ENCODE measurements at regions not wholly inside any gene's neighbourhood (a gene's known extent, or its start where the extent isn't known, plus 50 kb on each side); places are given as distances from the start of the nearest gene placed in this dataset.

GRCh38 chr3:104673981-104674380 lies 692.7 kb upstream of the ALCAM start:
- TF ChIP-seq CTCF (IDR thresholded peaks at IDR 0.05; ENCODE audit: low read length) (no peak), EZH2 (optimal IDR thresholded peaks at IDR 0.05; ENCODE audit: low read depth, low read length) (no peak), EZH2phosphoT487 (IDR thresholded peaks at IDR 0.05; ENCODE audit: low read length) (no peak)
- Histone ChIP-seq H3K9me3 (replicated peaks; ENCODE audit: insufficient read depth, low read length) (no peaks in the 10 kb centered on the region), H3K36me3 (replicated peaks; ENCODE audit: insufficient read depth, low read length) (no peaks in the 10 kb centered on the region), H3K27ac (ENCODE audit: low read length) (no peak overlapping the region), H3K4me3 (ENCODE audit: low read length) (no peak overlapping the region), H3K4me2 (ENCODE audit: low read depth, low read length) (no peak overlapping the region), H3K9ac (ENCODE audit: low read length) (no peak overlapping the region), H2AFZ (ENCODE audit: low read length) (no peak overlapping the region), H3K79me2 (ENCODE audit: low read length) (no peaks in the 10 kb centered on the region), H3K9me2 (replicated peaks; ENCODE audit: insufficient read depth, low read length) (no peaks in the 10 kb centered on the region), H4K20me1 (ENCODE audit: insufficient read depth, low read length) (no peaks in the 10 kb centered on the region), H3K4me1 (ENCODE audit: low read length) (no peaks in the 10 kb centered on the region), H3K27me3 (replicated peaks; ENCODE audit: insufficient read depth, low read length) (no peaks in the 10 kb centered on the region), H3F3A (ENCODE audit: insufficient read depth, low read length) (no peaks in the 10 kb centered on the region)
- no peak for DNase-seq

- Histone ChIP-seq H3K4me3 (ENCODE audit: low read length) (no peak overlapping the region), H3K9me2 (replicated peaks; ENCODE audit: insufficient read depth, low read length) (no peaks in the 10 kb centered on the region), H3K27ac (ENCODE audit: low read length) (no peak overlapping the region), H3K79me2 (ENCODE audit: low read length) (no peaks in the 10 kb centered on the region), H4K20me1 (ENCODE audit: insufficient read depth, low read length) (no peaks in the 10 kb centered on the region), H3K27me3 (replicated peaks; ENCODE audit: insufficient read depth, low read length) (no peaks in the 10 kb centered on the region), H3F3A (ENCODE audit: insufficient read depth, low read length) (no peaks in the 10 kb centered on the region), H3K36me3 (replicated peaks; ENCODE audit: insufficient read depth, low read length) (no peaks in the 10 kb centered on the region), H3K9me3 (replicated peaks; ENCODE audit: insufficient read depth, low read length) (no peaks in the 10 kb centered on the region), H2AFZ (ENCODE audit: low read length) (no peak overlapping the region), H3K4me1 (ENCODE audit: low read length) (no peaks in the 10 kb centered on the region), H3K9ac (ENCODE audit: low read length) (no peak overlapping the region), H3K4me2 (ENCODE audit: low read depth, low read length) (no peak overlapping the region)
- DNase-seq = no peak
- TF ChIP-seq EZH2phosphoT487 (IDR thresholded peaks at IDR 0.05; ENCODE audit: low read length) = no peak
- TF ChIP-seq EZH2 (optimal IDR thresholded peaks at IDR 0.05; ENCODE audit: low read depth, low read length) = no peak
- no peak for TF ChIP-seq CTCF (IDR thresholded peaks at IDR 0.05; ENCODE audit: low read length)
Measured at GRCh38 chr3:104676241-104676640, 690.5 kb upstream of the ALCAM start.

- H3K9ac ChIP-seq (ENCODE audit: low read length) = no peak overlapping the region
- no peaks in the 10 kb centered on the region for H3K79me2 ChIP-seq (ENCODE audit: low read length)
- no peak for DNase-seq
- H3K4me1 ChIP-seq (ENCODE audit: low read length) = no peaks in the 10 kb centered on the region
- H3K27me3 ChIP-seq (replicated peaks; ENCODE audit: insufficient read depth, low read length) = no peaks in the 10 kb centered on the region
- H3K4me2 ChIP-seq (ENCODE audit: low read depth, low read length) = no peak overlapping the region
- H3K9me3 ChIP-seq (replicated peaks; ENCODE audit: insufficient read depth, low read length) = no peaks in the 10 kb centered on the region
- no peaks in the 10 kb centered on the region for H3K36me3 ChIP-seq (replicated peaks; ENCODE audit: insufficient read depth, low read length)
- no peak overlapping the region for H2AFZ ChIP-seq (ENCODE audit: low read length)
- TF ChIP-seq EZH2phosphoT487 (IDR thresholded peaks at IDR 0.05; ENCODE audit: low read length) (no peak), EZH2 (optimal IDR thresholded peaks at IDR 0.05; ENCODE audit: low read depth, low read length) (no peak), CTCF (IDR thresholded peaks at IDR 0.05; ENCODE audit: low read length) (no peak)
- no peaks in the 10 kb centered on the region for H4K20me1 ChIP-seq (ENCODE audit: insufficient read depth, low read length)
- no peak overlapping the region for H3K27ac ChIP-seq (ENCODE audit: low read length)
- H3K9me2 ChIP-seq (replicated peaks; ENCODE audit: insufficient read depth, low read length) = no peaks in the 10 kb centered on the region
- no peak overlapping the region for H3K4me3 ChIP-seq (ENCODE audit: low read length)
- H3F3A ChIP-seq (ENCODE audit: insufficient read depth, low read length) = no peaks in the 10 kb centered on the region
Measured at GRCh38 chr3:104677932-104678331, 688.8 kb upstream of the ALCAM start.

Data from MM.1S (cell line).